GM19372 (cell line): ENCODE measurements at regions not wholly inside any gene's neighbourhood (a gene's known extent, or its start where the extent isn't known, plus 50 kb on each side); places are given as distances from the start of the nearest gene placed in this dataset.

Experiments used
- ATAC-seq: cut with Tn5 transposase; IDR thresholded peaks from one replicate; pipeline ENCODE4 v1.9.1; 2021; ENCODE audit warnings: mild to moderate bottlenecking, low read depth, moderate library complexity; ENCODE audit not compliant: unreplicated experiment

DNA sequence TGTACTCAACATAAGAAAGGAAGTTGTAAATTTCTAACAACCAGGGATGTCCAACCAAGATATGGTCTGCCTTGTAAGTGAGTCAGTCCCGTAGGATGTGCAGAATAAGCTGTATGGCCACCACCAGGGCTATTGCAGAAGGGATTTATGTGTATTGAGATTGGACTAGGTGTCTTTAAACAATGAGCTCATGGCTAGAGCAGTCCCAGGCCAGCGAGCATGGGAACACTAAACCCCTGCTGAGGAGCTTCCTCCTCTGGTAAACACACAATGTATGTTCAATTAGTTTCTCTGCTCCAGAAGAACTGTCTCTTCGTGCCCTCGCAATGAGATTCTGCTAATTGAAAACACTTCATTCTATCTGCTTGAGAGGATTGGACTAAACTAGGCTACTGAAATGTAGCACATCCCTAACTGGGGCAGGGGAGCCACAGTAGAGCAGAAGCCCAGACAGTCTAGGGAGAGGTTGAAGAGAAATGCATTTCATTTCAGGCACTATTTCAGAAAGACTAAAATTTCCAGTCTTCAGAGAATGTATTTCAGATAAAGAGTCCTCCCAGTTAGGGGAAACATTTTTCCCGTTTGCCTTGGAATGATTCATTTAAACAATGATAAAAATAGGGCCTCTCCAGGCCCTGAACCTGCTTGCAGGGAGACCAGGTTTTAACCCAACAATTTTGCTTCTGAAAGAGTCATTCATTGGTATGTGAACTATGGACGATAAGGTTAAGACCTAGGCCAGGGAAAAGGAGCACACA lies 154.7 kb downstream of the FAM114A2 start:
- ATAC-seq: no peak

DNA sequence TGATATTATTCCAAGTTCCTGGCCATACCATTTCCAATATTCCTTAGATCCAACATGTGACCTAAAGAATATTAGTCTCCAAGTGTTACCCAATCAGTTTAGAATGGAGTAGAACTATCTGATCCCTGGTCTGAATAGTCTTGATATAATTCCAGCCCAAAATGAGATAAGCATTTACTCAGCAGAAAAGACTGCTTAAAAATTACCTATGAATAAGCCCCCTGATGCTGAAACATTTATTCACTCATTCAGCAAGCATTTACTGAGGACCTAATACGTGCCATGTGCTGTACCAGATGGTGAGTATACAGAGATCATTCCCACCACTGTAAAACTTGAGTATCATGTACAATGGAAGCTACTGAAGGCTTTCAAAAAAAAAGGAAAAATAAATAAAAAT lies 157.0 kb downstream of the FAM114A2 start:
- ATAC-seq: no peak

DNA sequence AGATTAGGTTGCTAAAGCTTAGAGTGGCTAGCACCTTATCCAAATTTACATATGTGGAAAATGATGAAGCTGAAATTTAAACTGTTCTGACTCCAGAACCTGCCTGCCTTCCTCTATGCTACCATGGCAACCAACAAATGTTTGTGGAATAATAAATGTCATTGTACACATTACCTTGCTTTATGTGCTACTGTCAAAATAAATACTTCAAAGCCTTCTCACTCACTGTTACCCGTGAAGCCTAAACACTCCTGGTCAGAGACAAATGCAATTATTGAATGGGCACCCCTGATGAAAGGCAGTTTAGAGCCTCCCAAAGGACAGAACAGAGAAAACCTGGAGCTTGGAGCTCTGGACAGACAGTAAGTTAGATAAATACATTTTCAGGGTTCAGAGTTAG lies 158.6 kb downstream of the FAM114A2 start:
- ATAC-seq: no peak

DNA sequence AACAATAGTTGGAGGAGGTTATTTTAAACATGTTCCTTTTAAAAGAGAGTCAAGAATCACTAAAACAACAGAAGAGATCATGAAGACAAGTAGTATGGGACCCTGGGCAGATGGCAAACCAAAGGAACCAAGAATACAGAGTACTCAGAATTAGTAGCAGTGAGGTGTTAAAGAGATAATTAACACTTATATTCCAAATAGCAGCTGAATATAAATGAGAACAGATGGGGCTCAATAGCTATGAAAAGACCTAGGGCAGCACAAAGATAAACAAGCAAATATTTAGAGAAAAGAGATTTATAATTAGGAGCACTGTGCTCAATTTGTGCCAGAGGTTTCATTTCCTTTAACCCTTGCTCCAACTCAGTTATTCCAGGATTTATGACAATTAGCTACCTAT lies 159.1 kb downstream of the FAM114A2 start:
- ATAC-seq: no peak

DNA sequence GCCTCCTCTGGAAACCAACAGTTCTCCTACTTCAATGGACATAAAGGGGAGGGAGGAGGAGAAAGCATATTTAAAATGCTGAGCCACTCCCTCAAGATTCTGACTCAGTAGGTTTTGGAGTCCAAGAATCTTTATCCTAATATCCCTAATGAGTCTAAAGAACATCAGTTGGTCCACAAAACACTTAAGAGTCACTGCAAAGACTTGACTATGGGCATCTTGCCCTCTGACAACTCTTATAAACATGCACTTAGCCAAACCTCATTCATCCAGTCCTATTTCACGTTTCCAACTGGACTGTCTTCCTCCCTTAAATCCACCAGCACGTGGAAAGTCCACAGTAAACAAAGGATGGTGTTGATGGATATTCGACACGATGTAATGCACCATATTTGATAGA lies 172.5 kb downstream of the FAM114A2 start:
- no peak for ATAC-seq

DNA sequence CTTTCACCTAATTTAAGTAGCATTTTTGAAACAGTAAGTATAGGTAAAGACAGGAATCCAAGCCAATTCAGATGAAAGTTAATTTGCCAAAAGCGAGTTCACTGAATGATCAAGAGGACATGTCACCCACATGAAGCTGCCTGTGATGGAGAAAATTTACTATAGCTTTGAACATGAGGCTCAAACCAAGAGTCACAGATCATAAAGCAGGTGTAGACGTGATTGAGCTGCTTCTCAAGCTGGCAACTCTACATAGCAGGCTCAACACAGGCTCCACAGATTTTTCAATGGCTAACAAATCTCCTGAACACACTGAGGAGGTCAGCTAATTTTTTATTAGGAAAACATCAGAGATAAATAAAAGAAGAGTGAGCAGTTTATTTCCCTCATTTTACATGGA lies 173.7 kb downstream of the FAM114A2 start:
- ATAC-seq: no peak

DNA sequence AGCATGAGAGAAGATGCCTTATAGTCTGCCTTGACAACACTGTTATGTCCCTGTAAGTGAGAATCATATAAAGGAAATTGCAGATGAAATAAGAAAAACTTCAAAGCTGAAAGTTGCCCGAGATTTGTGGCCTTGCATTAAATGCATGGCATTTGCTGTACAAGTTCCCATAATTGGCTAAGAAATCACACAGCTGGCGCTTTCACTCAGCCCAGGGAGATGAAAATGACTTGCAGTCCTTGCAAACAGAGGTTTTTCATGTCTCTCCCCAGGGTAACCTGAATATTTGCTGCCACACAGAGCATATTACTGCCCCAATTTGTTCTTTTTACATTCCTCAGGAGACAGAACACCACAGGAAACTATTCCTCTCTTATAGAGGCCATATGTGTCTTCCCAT lies 174.8 kb downstream of the FAM114A2 start:
- ATAC-seq: no peak
